ENCODE measurements at regions not wholly inside any gene's neighbourhood (a gene's known extent, or its start where the extent isn't known, plus 50 kb on each side); places are given as distances from the start of the nearest gene placed in this dataset.

GRCh38 chr6:163635315-163635714, 220.8 kb downstream of the QKI start:
- ATAC-seq, result no peak
- TF ChIP-seq TSHZ2 (CRISPR knock-in tag; IDR thresholded peaks at IDR 0.05), result no peak
- TF ChIP-seq ZC3H10 (CRISPR knock-in tag; IDR thresholded peaks at IDR 0.05), result no peak
- TF ChIP-seq ZNF565 (CRISPR knock-in tag; conservative IDR thresholded peaks at IDR 0.05; ENCODE audit: low read depth), result no peak
- TF ChIP-seq, protein P1, sequence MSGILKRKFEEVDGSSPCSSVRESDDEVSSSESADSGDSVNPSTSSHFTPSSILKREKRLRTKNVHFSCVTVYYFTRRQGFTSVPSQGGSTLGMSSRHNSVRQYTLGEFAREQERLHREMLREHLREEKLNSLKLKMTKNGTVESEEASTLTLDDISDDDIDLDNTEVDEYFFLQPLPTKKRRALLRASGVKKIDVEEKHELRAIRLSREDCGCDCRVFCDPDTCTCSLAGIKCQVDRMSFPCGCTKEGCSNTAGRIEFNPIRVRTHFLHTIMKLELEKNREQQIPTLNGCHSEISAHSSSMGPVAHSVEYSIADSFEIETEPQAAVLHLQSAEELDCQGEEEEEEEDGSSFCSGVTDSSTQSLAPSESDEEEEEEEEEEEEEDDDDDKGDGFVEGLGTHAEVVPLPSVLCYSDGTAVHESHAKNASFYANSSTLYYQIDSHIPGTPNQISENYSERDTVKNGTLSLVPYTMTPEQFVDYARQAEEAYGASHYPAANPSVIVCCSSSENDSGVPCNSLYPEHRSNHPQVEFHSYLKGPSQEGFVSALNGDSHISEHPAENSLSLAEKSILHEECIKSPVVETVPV (CRISPR knock-in tag; IDR thresholded peaks at IDR 0.05), result no peak

DNA sequence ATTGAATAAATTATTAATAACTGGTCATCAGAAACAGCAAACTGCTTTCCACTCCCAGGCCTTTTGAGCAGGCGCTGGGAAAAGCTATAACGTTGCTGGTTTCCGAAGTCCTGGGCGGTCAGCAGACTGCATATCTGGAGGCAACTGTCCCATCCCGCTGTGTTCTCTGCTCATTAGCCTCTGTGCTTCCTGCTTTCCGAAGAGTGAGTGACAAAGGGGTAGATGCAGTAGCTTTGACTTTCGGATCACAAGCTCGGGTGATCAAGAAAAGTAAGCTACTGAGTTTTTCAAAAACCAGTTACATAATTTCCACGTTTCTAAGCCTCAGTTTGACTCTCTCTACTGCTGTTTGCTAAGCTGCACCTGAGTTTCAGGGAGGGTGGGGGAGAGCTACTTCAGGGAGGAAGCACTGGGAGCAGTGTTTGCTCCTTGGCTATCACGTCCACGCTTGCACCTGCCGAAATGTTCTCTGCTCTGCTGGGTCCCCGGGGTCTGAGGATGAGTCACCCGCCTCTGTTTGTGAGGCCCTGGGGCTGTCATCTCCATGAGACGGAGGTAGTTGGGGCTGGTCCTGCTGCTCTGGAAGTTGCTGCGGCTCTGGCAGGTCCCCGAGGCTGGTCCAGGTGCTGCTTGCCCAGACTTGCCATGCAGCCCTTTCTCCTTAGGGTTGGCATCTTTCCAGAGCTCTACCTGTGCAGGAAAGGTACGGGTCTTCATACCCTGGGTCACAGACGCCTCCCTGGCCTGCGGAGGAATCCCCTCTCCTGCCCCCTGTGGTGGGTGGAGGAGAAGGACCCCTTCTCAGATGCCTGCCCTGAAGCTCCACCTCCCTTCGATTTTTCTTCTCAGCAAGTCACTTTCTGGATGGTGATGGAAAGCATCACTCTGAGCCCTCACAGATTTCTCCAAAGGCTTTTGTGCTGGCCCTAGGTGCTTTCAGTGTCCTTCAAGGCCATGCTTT, 220.0 kb downstream of the QKI start:
- no peak for TF ChIP-seq ARNTL (CRISPR knock-in tag; IDR thresholded peaks at IDR 0.05; ENCODE audit: borderline replicate concordance, low read depth)
- no peak for TF ChIP-seq GLIS3 (CRISPR knock-in tag; IDR thresholded peaks at IDR 0.05)
- no peak for TF ChIP-seq ZFP30 (CRISPR knock-in tag; IDR thresholded peaks at IDR 0.05)
- no peak for TF ChIP-seq RARB (CRISPR knock-in tag; IDR thresholded peaks at IDR 0.05)
- TF ChIP-seq TCF4 (CRISPR knock-in tag; IDR thresholded peaks at IDR 0.05; ENCODE audit: borderline replicate concordance), result no peak
- TF ChIP-seq, protein P1 (CRISPR knock-in tag; IDR thresholded peaks at IDR 0.05), result no peak
- no peak for ATAC-seq

GRCh38 chr6:163630991-163631390, 216.5 kb downstream of the QKI start:
- no peak for ATAC-seq
- TF ChIP-seq OSR1 (CRISPR knock-in tag; IDR thresholded peaks at IDR 0.05), result no peak
- TF ChIP-seq ZNF8 (CRISPR knock-in tag; IDR thresholded peaks at IDR 0.05), result no peak
- TF ChIP-seq PATZ1 (CRISPR knock-in tag; IDR thresholded peaks at IDR 0.05; ENCODE audit: borderline replicate concordance), result no peak
- no peak for TF ChIP-seq POU6F1 (CRISPR knock-in tag; IDR thresholded peaks at IDR 0.05; ENCODE audit: borderline replicate concordance, low read depth)
- TF ChIP-seq ESRRG (CRISPR knock-in tag; IDR thresholded peaks at IDR 0.05), result no peak
- no peak for TF ChIP-seq RARB (CRISPR knock-in tag; IDR thresholded peaks at IDR 0.05)
- TF ChIP-seq BACH2 (CRISPR knock-in tag; IDR thresholded peaks at IDR 0.05; ENCODE audit: borderline replicate concordance), result no peak
- TF ChIP-seq, protein P2, sequence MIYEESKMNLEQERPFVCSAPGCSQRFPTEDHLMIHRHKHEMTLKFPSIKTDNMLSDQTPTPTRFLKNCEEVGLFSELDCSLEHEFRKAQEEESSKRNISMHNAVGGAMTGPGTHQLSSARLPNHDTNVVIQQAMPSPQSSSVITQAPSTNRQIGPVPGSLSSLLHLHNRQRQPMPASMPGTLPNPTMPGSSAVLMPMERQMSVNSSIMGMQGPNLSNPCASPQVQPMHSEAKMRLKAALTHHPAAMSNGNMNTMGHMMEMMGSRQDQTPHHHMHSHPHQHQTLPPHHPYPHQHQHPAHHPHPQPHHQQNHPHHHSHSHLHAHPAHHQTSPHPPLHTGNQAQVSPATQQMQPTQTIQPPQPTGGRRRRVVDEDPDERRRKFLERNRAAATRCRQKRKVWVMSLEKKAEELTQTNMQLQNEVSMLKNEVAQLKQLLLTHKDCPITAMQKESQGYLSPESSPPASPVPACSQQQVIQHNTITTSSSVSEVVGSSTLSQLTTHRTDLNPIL (CRISPR knock-in tag; IDR thresholded peaks at IDR 0.05; ENCODE audit: low read depth), result no peak
- TF ChIP-seq ZNF70 (CRISPR knock-in tag; IDR thresholded peaks at IDR 0.05), result no peak
- no peak for TF ChIP-seq ISL1 (CRISPR knock-in tag; IDR thresholded peaks at IDR 0.05)

Measured in SK-N-SH treated with all-trans-retinoic acid at 6 μM for 48 hours (cell line).